Natural killer cell (primary cell): ENCODE measurements at regions not wholly inside any gene's neighbourhood (a gene's known extent, or its start where the extent isn't known, plus 50 kb on each side); places are given as distances from the start of the nearest gene placed in this dataset.

ENCODE experiments used
- ATAC-seq, 3 donors: fragments of 150-1000 bp in 2 of 3; fragments of 200-7000 bp in 1 of 3; cut with Tn5 transposase; 1 replicate in 1 of 3; 2 replicates in 2 of 3; pipeline ENCODE4 v1.10.0; 2021; ENCODE audit warnings: mild to moderate bottlenecking in 2 of 3, moderate library complexity in 2 of 3
- DNase-seq, 2 donors: peaks; one replicate each; pipeline versions ENCODE4 v3.0.0 to v3.0.0-alpha.2; 2013 to 2021; ENCODE audit warnings: mixed read lengths in 1 of 2
- H3K27ac ChIP-seq: one replicate; pipeline ENCODE4 v1.5.1; 2013; ENCODE audit warnings: mild to moderate bottlenecking, low read length
- H3K27me3 ChIP-seq: one replicate; pipeline ENCODE4 v1.6.1; 2013; ENCODE audit warnings: low read length; ENCODE audit not compliant: control insufficient read depth, insufficient read depth
- H3K36me3 ChIP-seq: one replicate; pipeline ENCODE4 v1.6.1; 2013; ENCODE audit warnings: low read length; ENCODE audit not compliant: control insufficient read depth, insufficient read depth
- H3K4me1 ChIP-seq: one replicate; pipeline ENCODE4 v1.6.1; 2013; ENCODE audit warnings: low read length; ENCODE audit not compliant: control insufficient read depth, insufficient read depth
- H3K4me3 ChIP-seq: one replicate; pipeline ENCODE4 v1.5.1; 2013; ENCODE audit warnings: low read length
- H3K9me3 ChIP-seq: one replicate; pipeline ENCODE4 v1.6.1; 2013; ENCODE audit warnings: low read length; ENCODE audit not compliant: control insufficient read depth, insufficient read depth
- H3K27ac Mint-ChIP-seq, 2 donors: one replicate each; pipeline ENCODE4 v1.8.0; 2022; ENCODE audit warnings: mild to moderate bottlenecking in 2 of 2, mixed read lengths in 2 of 2, moderate library complexity in 1 of 2
- H3K27me3 Mint-ChIP-seq, 2 donors: one replicate each; pipeline ENCODE4 v1.8.0; 2022; ENCODE audit warnings: low read depth in 2 of 2, mixed read lengths in 2 of 2
- H3K36me3 Mint-ChIP-seq: one replicate; pipeline ENCODE4 v1.8.0; 2022; ENCODE audit warnings: mixed read lengths
- H3K4me1 Mint-ChIP-seq, 2 donors: one replicate each; pipeline ENCODE4 v1.8.0; 2022; ENCODE audit warnings: mixed read lengths in 2 of 2
- H3K4me3 Mint-ChIP-seq: one replicate; pipeline ENCODE4 v1.8.0; 2022; ENCODE audit warnings: mild to moderate bottlenecking, moderate library complexity, mixed read lengths
- H3K9me3 Mint-ChIP-seq, 2 donors: one replicate each; pipeline ENCODE4 v1.8.0; 2022; ENCODE audit warnings: mixed read lengths in 2 of 2
- CTCF ChIP-seq: fragments of 200-600 bp; IDR thresholded peaks from one replicate; pipeline ENCODE4 v1.8.0; 2022; ENCODE audit warnings: antibody characterized with exemption
- WGBS: methylation state at CpG from one replicate; pipeline ENCODE4 v1.1.7; 2013; ENCODE audit warnings: missing lambda C conversion rate; ENCODE audit not compliant: insufficient coverage; 5-methylcytosine and 5-hydroxymethylcytosine counted together
- intact Hi-C: fragments of 100-400 bp; cut with micrococcal nuclease; formaldehyde crosslinking; loops from one replicate; pipeline ENCODE4 v1.14.2; 2022

GRCh38 chr16:5640883-5641282 lies 543.3 kb upstream of the EEF2KMT start:
- H3K27me3 ChIP-seq, result no peaks in the 10 kb centered on the region
- intact Hi-C loops, result no loop called here

GRCh38 chr16:5639531-5639930 lies 541.9 kb upstream of the EEF2KMT start:
- DNase-seq, result no peak
- intact Hi-C loops, result no loop called here
- H3K4me3 Mint-ChIP-seq, result no peak overlapping the region
- Histone ChIP-seq H3K4me1 (no peaks in the 10 kb centered on the region), H3K36me3 (no peaks in the 10 kb centered on the region), H3K27me3 (no peaks in the 10 kb centered on the region), H3K9me3 (no peaks in the 10 kb centered on the region), H3K4me3 (no peak overlapping the region), H3K27ac (no peak overlapping the region)
- ATAC-seq, result no peak
- no peak overlapping the region for H3K27ac Mint-ChIP-seq
- no peak for TF ChIP-seq CTCF
- H3K27me3 Mint-ChIP-seq, result peaks cover 0 to 10% of the 10 kb centered on the region in 2 donors
- no peaks in the 10 kb centered on the region for H3K36me3 Mint-ChIP-seq
- peaks cover 0 to 2% of the 10 kb centered on the region in 2 donors for H3K9me3 Mint-ChIP-seq
- H3K4me1 Mint-ChIP-seq, result no peaks in the 10 kb centered on the region
- WGBS, result 69% methylated on average over 3 of the region's 3 CpGs

More at GRCh38 chr16:5640883-5641282, 543.3 kb upstream of the EEF2KMT start:
- Histone ChIP-seq H3K9me3 (no peaks in the 10 kb centered on the region), H3K36me3 (no peaks in the 10 kb centered on the region), H3K4me3 (no peak overlapping the region), H3K27ac (no peak overlapping the region), H3K4me1 (no peaks in the 10 kb centered on the region)
- DNase-seq (no peak), ATAC-seq (peak in 1 of 3 donors; percentile 27)
- Mint-ChIP-seq H3K4me3 (no peak overlapping the region), H3K27me3 (peaks cover 0 to 10% of the 10 kb centered on the region in 2 donors), H3K27ac (no peak overlapping the region), H3K36me3 (no peaks in the 10 kb centered on the region), H3K4me1 (no peaks in the 10 kb centered on the region), H3K9me3 (peaks cover 0 to 2% of the 10 kb centered on the region in 2 donors)
- no peak for TF ChIP-seq CTCF
- 97% methylated on average over 1 of the region's 1 CpG for WGBS

GRCh38 chr16:5635331-5635730 lies 537.7 kb upstream of the EEF2KMT start:
- Histone ChIP-seq H3K27me3 (no peaks in the 10 kb centered on the region), H3K9me3 (no peaks in the 10 kb centered on the region), H3K4me3 (no peak overlapping the region), H3K36me3 (no peaks in the 10 kb centered on the region), H3K27ac (no peak overlapping the region), H3K4me1 (no peaks in the 10 kb centered on the region)
- H3K4me3 Mint-ChIP-seq, result no peak overlapping the region
- H3K4me1 Mint-ChIP-seq, result no peaks in the 10 kb centered on the region
- 78% methylated on average over 2 of the region's 2 CpGs for WGBS
- H3K27ac Mint-ChIP-seq, result no peak overlapping the region
- TF ChIP-seq CTCF, result no peak
- H3K9me3 Mint-ChIP-seq, result no peaks in the 10 kb centered on the region
- no peaks in the 10 kb centered on the region for H3K27me3 Mint-ChIP-seq
- ATAC-seq (no peak), DNase-seq (no peak)
- H3K36me3 Mint-ChIP-seq, result no peaks in the 10 kb centered on the region
- intact Hi-C loops, result no loop called here

- intact Hi-C loops, result no loop called here
- no peak overlapping the region for H3K4me3 ChIP-seq
- H3K9me3 ChIP-seq, result no peaks in the 10 kb centered on the region
- WGBS, result 50% methylated on average over 1 of the region's 2 CpGs
- no peaks in the 10 kb centered on the region for H3K27me3 ChIP-seq
- Mint-ChIP-seq H3K4me3 (no peak overlapping the region), H3K36me3 (no peaks in the 10 kb centered on the region), H3K9me3 (no peaks in the 10 kb centered on the region), H3K27ac (no peak overlapping the region), H3K4me1 (no peaks in the 10 kb centered on the region), H3K27me3 (no peaks in the 10 kb centered on the region)
- ATAC-seq (no peak), DNase-seq (no peak)
- no peak for TF ChIP-seq CTCF
- H3K36me3 ChIP-seq, result no peaks in the 10 kb centered on the region
- no peak overlapping the region for H3K27ac ChIP-seq
- no peaks in the 10 kb centered on the region for H3K4me1 ChIP-seq
Measured at GRCh38 chr16:5634666-5635180, 537.1 kb upstream of the EEF2KMT start.
